ENCODE measurements at regions not wholly inside any gene's neighbourhood (a gene's known extent, or its start where the extent isn't known, plus 50 kb on each side); places are given as distances from the start of the nearest gene placed in this dataset.

DNA sequence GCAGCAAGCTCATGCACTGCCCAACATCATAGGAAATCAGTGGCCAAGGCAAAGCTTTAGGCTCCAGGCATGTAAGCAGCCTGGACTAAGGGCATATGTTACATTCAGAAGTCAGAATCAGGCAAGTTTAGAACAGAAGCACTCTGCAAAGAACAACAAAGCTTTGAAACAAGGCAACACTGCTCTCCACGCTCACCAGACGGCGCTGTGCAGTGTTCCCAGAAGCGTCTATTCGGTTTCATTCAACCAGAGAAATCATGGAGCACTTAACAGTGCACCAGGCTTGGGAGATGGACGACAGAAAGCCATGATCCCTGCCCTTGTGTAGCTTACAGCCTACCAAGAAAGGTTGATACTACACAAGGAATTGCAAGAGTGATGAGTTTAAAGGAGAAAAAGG is 555.8 kb downstream of the BUD13 start:
- Histone ChIP-seq H3K4me3 (ENCODE audit: low read length) (no peak overlapping the region), H2AFZ (ENCODE audit: low read depth, low read length) (no peak overlapping the region), H3K27me3 (ENCODE audit: insufficient read depth, low read depth, low read length) (no peaks in the 10 kb centered on the region), H4K20me1 (ENCODE audit: insufficient read depth) (no peaks in the 10 kb centered on the region), H3K4me2 (ENCODE audit: low read length) (no peak overlapping the region), H3F3A (ENCODE audit: insufficient read depth, low read length, poor library complexity, severe bottlenecking) (no peaks in the 10 kb centered on the region), H3K9me2 (ENCODE audit: insufficient read depth, low read length) (no peaks in the 10 kb centered on the region), H3K27ac (ENCODE audit: low read length) (no peak overlapping the region), H3K36me3 (ENCODE audit: insufficient read depth, low read length) (no peaks in the 10 kb centered on the region), H3K9me3 (ENCODE audit: low read length) (no peaks in the 10 kb centered on the region), H3K79me2 (replicated peaks; ENCODE audit: insufficient read depth, low read length) (no peaks in the 10 kb centered on the region), H3K9ac (ENCODE audit: low read length) (no peak overlapping the region)
- TF ChIP-seq RAD21 (conservative IDR thresholded peaks at IDR 0.05): peak; percentile 63
- TF ChIP-seq, protein P1, sequence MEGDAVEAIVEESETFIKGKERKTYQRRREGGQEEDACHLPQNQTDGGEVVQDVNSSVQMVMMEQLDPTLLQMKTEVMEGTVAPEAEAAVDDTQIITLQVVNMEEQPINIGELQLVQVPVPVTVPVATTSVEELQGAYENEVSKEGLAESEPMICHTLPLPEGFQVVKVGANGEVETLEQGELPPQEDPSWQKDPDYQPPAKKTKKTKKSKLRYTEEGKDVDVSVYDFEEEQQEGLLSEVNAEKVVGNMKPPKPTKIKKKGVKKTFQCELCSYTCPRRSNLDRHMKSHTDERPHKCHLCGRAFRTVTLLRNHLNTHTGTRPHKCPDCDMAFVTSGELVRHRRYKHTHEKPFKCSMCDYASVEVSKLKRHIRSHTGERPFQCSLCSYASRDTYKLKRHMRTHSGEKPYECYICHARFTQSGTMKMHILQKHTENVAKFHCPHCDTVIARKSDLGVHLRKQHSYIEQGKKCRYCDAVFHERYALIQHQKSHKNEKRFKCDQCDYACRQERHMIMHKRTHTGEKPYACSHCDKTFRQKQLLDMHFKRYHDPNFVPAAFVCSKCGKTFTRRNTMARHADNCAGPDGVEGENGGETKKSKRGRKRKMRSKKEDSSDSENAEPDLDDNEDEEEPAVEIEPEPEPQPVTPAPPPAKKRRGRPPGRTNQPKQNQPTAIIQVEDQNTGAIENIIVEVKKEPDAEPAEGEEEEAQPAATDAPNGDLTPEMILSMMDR (IDR thresholded peaks at IDR 0.05; ENCODE audit: poor library complexity, severe bottlenecking): peak; percentile 60
- peak; percentile 71 for TF ChIP-seq SMC3 (conservative IDR thresholded peaks at IDR 0.05; ENCODE audit: poor library complexity)
- TF ChIP-seq, protein P2, sequence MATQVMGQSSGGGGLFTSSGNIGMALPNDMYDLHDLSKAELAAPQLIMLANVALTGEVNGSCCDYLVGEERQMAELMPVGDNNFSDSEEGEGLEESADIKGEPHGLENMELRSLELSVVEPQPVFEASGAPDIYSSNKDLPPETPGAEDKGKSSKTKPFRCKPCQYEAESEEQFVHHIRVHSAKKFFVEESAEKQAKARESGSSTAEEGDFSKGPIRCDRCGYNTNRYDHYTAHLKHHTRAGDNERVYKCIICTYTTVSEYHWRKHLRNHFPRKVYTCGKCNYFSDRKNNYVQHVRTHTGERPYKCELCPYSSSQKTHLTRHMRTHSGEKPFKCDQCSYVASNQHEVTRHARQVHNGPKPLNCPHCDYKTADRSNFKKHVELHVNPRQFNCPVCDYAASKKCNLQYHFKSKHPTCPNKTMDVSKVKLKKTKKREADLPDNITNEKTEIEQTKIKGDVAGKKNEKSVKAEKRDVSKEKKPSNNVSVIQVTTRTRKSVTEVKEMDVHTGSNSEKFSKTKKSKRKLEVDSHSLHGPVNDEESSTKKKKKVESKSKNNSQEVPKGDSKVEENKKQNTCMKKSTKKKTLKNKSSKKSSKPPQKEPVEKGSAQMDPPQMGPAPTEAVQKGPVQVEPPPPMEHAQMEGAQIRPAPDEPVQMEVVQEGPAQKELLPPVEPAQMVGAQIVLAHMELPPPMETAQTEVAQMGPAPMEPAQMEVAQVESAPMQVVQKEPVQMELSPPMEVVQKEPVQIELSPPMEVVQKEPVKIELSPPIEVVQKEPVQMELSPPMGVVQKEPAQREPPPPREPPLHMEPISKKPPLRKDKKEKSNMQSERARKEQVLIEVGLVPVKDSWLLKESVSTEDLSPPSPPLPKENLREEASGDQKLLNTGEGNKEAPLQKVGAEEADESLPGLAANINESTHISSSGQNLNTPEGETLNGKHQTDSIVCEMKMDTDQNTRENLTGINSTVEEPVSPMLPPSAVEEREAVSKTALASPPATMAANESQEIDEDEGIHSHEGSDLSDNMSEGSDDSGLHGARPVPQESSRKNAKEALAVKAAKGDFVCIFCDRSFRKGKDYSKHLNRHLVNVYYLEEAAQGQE (IDR thresholded peaks at IDR 0.05; ENCODE audit: borderline replicate concordance): no peak

DNA sequence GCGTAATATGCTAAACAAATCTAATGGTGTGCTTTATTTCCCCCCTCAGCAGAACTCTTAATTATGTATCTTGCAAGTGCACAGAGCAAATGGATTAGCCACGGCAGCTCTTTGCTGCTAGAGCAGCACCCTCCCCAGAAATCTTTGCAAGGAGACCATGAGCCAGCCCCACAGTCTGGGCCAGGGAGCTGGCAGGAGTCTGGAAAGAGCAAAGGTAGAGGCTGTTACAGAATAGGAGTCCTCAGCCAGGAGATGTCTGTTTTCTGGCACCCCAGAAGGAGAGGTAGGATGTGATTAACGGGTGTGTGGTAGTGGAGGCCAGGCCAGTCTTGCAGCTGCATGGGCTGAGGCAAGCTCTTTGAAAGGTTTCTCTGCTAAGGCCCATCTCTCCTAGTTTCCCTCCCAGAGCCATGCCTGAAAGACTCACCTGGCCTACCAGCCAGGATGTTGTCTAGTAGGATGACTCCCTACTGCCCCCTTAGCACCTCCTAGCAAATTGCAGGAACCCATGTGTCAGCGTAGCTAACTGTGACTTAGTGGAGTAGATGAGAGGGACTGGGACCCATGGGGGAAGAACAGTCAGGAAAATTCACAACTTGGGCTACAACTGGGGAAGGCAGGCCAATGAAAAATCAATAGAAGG is 557.2 kb downstream of the BUD13 start:
- no peak overlapping the region for H3K4me2 ChIP-seq (ENCODE audit: low read length)
- H3K4me3 ChIP-seq (ENCODE audit: low read length): no peak overlapping the region
- no peaks in the 10 kb centered on the region for H3K9me3 ChIP-seq (ENCODE audit: low read length)
- no peak overlapping the region for H3K9ac ChIP-seq (ENCODE audit: low read length)
- H2AFZ ChIP-seq (ENCODE audit: low read depth, low read length): no peak overlapping the region
- no peaks in the 10 kb centered on the region for H3F3A ChIP-seq (ENCODE audit: insufficient read depth, low read length, poor library complexity, severe bottlenecking)
- H3K27ac ChIP-seq (ENCODE audit: low read length): no peak overlapping the region
- H3K36me3 ChIP-seq (ENCODE audit: insufficient read depth, low read length): no peaks in the 10 kb centered on the region
- no peaks in the 10 kb centered on the region for H3K27me3 ChIP-seq (ENCODE audit: insufficient read depth, low read depth, low read length)
- TF ChIP-seq, protein P1 (IDR thresholded peaks at IDR 0.05; ENCODE audit: poor library complexity, severe bottlenecking): peak; percentile 34
- TF ChIP-seq, protein P2 (IDR thresholded peaks at IDR 0.05; ENCODE audit: borderline replicate concordance): no peak
- no peaks in the 10 kb centered on the region for H3K9me2 ChIP-seq (ENCODE audit: insufficient read depth, low read length)
- H4K20me1 ChIP-seq (ENCODE audit: insufficient read depth): no peaks in the 10 kb centered on the region
- no peaks in the 10 kb centered on the region for H3K79me2 ChIP-seq (replicated peaks; ENCODE audit: insufficient read depth, low read length)

Measured in neural cell (in vitro differentiated cells).